Peyer's patch (tissue), 4 donors: ENCODE measurements at regions not wholly inside any gene's neighbourhood (a gene's known extent, or its start where the extent isn't known, plus 50 kb on each side); places are given as distances from the start of the nearest gene placed in this dataset.

Source experiments
- POLR2A ChIP-seq, 2 donors: fragments of 450-650 bp; IDR thresholded peaks; one replicate each; pipeline ENCODE4 v1.5.1; 2017; ENCODE audit warnings: antibody characterized with exemption in 2 of 2, mild to moderate bottlenecking in 2 of 2, moderate library complexity in 2 of 2
- TF ChIP-seq, protein P1 (sequence below), 6 experiments: fragments of 450-650 bp in 4 of 6; fragments of 200-600 bp in 2 of 6; sonication (generic) in 1 of 6; IDR thresholded peaks; one replicate each; pipeline ENCODE4 v1.5.1; 2017 to 2019; ENCODE audit warnings: antibody characterized with exemption in 6 of 6, mild to moderate bottlenecking in 3 of 6, moderate library complexity in 1 of 6

DNA sequence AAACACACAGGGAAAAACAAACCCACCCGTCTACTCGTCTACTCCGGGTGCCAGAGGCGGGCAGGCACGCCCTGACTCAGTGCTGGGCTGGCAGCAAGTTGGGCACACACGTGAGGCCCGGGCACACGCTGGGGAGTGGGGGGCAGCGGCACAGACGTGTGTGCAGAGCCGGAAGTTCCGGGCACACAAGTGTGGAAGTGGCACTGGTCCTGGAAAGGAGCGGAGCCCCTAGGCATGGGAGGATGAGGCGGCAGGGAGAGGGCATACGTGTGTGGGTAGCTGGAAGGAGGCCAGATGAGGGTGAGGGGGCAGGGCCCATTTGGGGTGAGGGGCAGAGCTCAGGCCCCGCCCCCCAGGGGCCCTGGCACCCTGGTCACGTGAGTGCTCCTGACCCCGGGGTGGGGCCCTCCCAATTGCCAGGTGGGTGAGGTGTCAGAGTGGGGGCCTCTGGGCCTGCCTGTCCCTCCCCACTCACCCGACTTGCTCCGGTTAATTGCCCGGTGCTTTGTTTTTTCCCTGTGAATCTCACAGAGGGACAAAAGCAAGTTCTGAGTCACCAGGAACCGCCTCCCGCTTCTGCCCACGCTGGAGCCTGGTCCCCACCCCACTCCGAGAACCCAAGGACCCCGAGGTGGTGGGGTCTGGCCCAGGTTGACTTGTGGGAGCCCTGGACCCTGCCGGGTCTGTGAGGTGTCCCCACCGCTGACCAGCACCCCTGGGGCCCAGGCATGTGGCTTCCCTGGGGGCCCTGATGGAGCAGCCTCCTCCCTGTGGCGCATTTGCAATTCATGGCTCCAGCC lies 104.8 kb upstream of the CASZ1 start:
- TF ChIP-seq, protein P1, sequence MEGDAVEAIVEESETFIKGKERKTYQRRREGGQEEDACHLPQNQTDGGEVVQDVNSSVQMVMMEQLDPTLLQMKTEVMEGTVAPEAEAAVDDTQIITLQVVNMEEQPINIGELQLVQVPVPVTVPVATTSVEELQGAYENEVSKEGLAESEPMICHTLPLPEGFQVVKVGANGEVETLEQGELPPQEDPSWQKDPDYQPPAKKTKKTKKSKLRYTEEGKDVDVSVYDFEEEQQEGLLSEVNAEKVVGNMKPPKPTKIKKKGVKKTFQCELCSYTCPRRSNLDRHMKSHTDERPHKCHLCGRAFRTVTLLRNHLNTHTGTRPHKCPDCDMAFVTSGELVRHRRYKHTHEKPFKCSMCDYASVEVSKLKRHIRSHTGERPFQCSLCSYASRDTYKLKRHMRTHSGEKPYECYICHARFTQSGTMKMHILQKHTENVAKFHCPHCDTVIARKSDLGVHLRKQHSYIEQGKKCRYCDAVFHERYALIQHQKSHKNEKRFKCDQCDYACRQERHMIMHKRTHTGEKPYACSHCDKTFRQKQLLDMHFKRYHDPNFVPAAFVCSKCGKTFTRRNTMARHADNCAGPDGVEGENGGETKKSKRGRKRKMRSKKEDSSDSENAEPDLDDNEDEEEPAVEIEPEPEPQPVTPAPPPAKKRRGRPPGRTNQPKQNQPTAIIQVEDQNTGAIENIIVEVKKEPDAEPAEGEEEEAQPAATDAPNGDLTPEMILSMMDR (IDR thresholded peaks at IDR 0.05): no peak
- no peak for TF ChIP-seq POLR2A (IDR thresholded peaks at IDR 0.05)
